ENCODE measurements at regions not wholly inside any gene's neighbourhood (a gene's known extent, or its start where the extent isn't known, plus 50 kb on each side); places are given as distances from the start of the nearest gene placed in this dataset.

- Histone ChIP-seq H3K4me1 (ENCODE audit: control insufficient read depth in 1 of 2, insufficient read depth in 2 of 2, low read length in 2 of 2) (no peaks in the 10 kb centered on the region), H3K9ac (ENCODE audit: low read length) (no peak overlapping the region), H4K20me1 (ENCODE audit: insufficient read depth) (no peaks in the 10 kb centered on the region), H3K9me3 (ENCODE audit: control insufficient read depth in 1 of 2, insufficient read depth in 1 of 2, low read depth in 1 of 2, low read length in 2 of 2) (no peaks in the 10 kb centered on the region), H2AFZ (ENCODE audit: low read depth, low read length, poor library complexity, severe bottlenecking) (no peak overlapping the region), H3K79me2 (ENCODE audit: insufficient read depth, low read length) (no peaks in the 10 kb centered on the region), H3K9me2 (ENCODE audit: insufficient read depth) (no peaks in the 10 kb centered on the region), H3K4me3 (replicated peaks in 1 of 2; ENCODE audit: low read depth in 1 of 2, low read length in 2 of 2) (no peak overlapping the region), H3K27me3 (ENCODE audit: insufficient read depth, low read length) (no peaks in the 10 kb centered on the region), H3K36me3 (ENCODE audit: control insufficient read depth in 1 of 2, insufficient read depth in 2 of 2, low read length in 2 of 2) (no peaks in the 10 kb centered on the region), H3K4me2 (ENCODE audit: low read length) (no peak overlapping the region), H3K27ac (ENCODE audit: low read depth, low read length) (no peak overlapping the region)
- POLR2A ChIA-PET, result no interaction called here
- intact Hi-C loops (cut with micrococcal nuclease), result no loop called here
- BruUV-seq (replicated peaks), result no TSS peak
- ATAC-seq (no peak), DNase-seq (ENCODE audit: low read depth, low spot score) (no peak)
- no peak for TF ChIP-seq EGR1 (IDR thresholded peaks at IDR 0.05; ENCODE audit: low read depth)
- no peak for TF ChIP-seq TCF7L2 (IDR thresholded peaks at IDR 0.05; ENCODE audit: borderline replicate concordance, extremely low read depth, insufficient read depth, insufficient read length)
- TF ChIP-seq YY1 (IDR thresholded peaks at IDR 0.05; ENCODE audit: extremely low read depth, insufficient replicate concordance, low read depth, low read length), result no peak
- TF ChIP-seq CTCF (IDR thresholded peaks at IDR 0.05 in 2 of 3, conservative IDR thresholded peaks at IDR 0.05 in 1 of 3; ENCODE audit: borderline replicate concordance in 1 of 3, insufficient read depth in 1 of 3, low read depth in 2 of 3, low read length in 2 of 3), result no peak
- no peak for TF ChIP-seq EZH2 (IDR thresholded peaks at IDR 0.05)
- TF ChIP-seq ELF1 (IDR thresholded peaks at IDR 0.05; ENCODE audit: borderline replicate concordance, low read depth), result no peak
- no peak for TF ChIP-seq POLR2AphosphoS5 (IDR thresholded peaks at IDR 0.05; ENCODE audit: low read depth, low read length)
- TF ChIP-seq MAX (IDR thresholded peaks at IDR 0.05), result no peak
- RAD21 ChIA-PET (ENCODE audit: low non-redundant PET in 1 of 2, low total read pairs in 2 of 2, uncharacterized antibody in 2 of 2, unreplicated experiment in 2 of 2), result no interaction called here
- CTCF ChIA-PET, result no interaction called here
Observed at GRCh38 chr2:145284551-145284950, 764.6 kb upstream of the ZEB2 start.

- RAD21 ChIA-PET (ENCODE audit: low non-redundant PET in 1 of 2, low total read pairs in 2 of 2, uncharacterized antibody in 2 of 2, unreplicated experiment in 2 of 2), result no interaction called here
- Histone ChIP-seq H3K4me3 (replicated peaks in 1 of 2; ENCODE audit: low read depth in 1 of 2, low read length in 2 of 2) (no peak overlapping the region), H3K79me2 (ENCODE audit: insufficient read depth, low read length) (no peaks in the 10 kb centered on the region), H3K4me1 (ENCODE audit: control insufficient read depth in 1 of 2, insufficient read depth in 2 of 2, low read length in 2 of 2) (no peaks in the 10 kb centered on the region), H4K20me1 (ENCODE audit: insufficient read depth) (no peaks in the 10 kb centered on the region), H3K27me3 (ENCODE audit: insufficient read depth, low read length) (no peaks in the 10 kb centered on the region), H3K9me2 (ENCODE audit: insufficient read depth) (no peaks in the 10 kb centered on the region), H3K36me3 (ENCODE audit: control insufficient read depth in 1 of 2, insufficient read depth in 2 of 2, low read length in 2 of 2) (no peaks in the 10 kb centered on the region), H3K4me2 (ENCODE audit: low read length) (no peak overlapping the region), H3K9me3 (ENCODE audit: control insufficient read depth in 1 of 2, insufficient read depth in 1 of 2, low read depth in 1 of 2, low read length in 2 of 2) (no peaks in the 10 kb centered on the region), H3K27ac (ENCODE audit: low read depth, low read length) (no peak overlapping the region), H2AFZ (ENCODE audit: low read depth, low read length, poor library complexity, severe bottlenecking) (no peak overlapping the region), H3K9ac (ENCODE audit: low read length) (no peak overlapping the region)
- no TSS peak for BruUV-seq (replicated peaks)
- intact Hi-C loops (cut with micrococcal nuclease), result no loop called here
- POLR2A ChIA-PET, result no interaction called here
- DNase-seq (ENCODE audit: low read depth, low spot score) (no peak), ATAC-seq (no peak)
- CTCF ChIA-PET, result no interaction called here
- TF ChIP-seq REST (IDR thresholded peaks at IDR 0.05; ENCODE audit: low read depth), result no peak
- TF ChIP-seq ELF1 (IDR thresholded peaks at IDR 0.05; ENCODE audit: borderline replicate concordance, low read depth), result no peak
- TF ChIP-seq POLR2AphosphoS5 (IDR thresholded peaks at IDR 0.05; ENCODE audit: low read depth, low read length), result no peak
- TF ChIP-seq JUND (IDR thresholded peaks at IDR 0.05), result no peak
- no peak for TF ChIP-seq ZBTB33 (IDR thresholded peaks at IDR 0.05; ENCODE audit: extremely low read depth, insufficient replicate concordance, low read length)
- no peak for TF ChIP-seq ATF3 (IDR thresholded peaks at IDR 0.05)
- TF ChIP-seq EZH2 (IDR thresholded peaks at IDR 0.05), result no peak
Observed at GRCh38 chr2:145283131-145283530, 763.2 kb upstream of the ZEB2 start.
